SK-N-SH treated with all-trans-retinoic acid at 6 μM for 48 hours (cell line): ENCODE measurements at regions not wholly inside any gene's neighbourhood (a gene's known extent, or its start where the extent isn't known, plus 50 kb on each side); places are given as distances from the start of the nearest gene placed in this dataset.

ENCODE experiments used
- ATAC-seq: fragments of 200-7000 bp; cut with Tn5 transposase; 3 replicates; pipeline ENCODE4 v1.9.1; 2020; ENCODE audit warnings: mild to moderate bottlenecking, moderate library complexity
- ARNTL ChIP-seq: fragments of 450-650 bp; formaldehyde crosslinking; IDR thresholded peaks from 2 replicates; pipeline ENCODE4 v1.5.0; 2020; ENCODE audit warnings: low read depth, mild to moderate bottlenecking, moderate library complexity, borderline replicate concordance
- BACH2 ChIP-seq: fragments of 250-450 bp; sonication (Bioruptor Pico); IDR thresholded peaks from 2 replicates; pipeline ENCODE4 v1.9.0; 2021; ENCODE audit warnings: mild to moderate bottlenecking, borderline replicate concordance
- CSDC2 ChIP-seq: fragments of 250-450 bp; sonication (Bioruptor Pico); IDR thresholded peaks from 2 replicates; pipeline ENCODE4 v1.5.0; 2020; ENCODE audit warnings: mild to moderate bottlenecking, moderate library complexity
- GLIS3 ChIP-seq: fragments of 250-450 bp; sonication (Bioruptor Pico); IDR thresholded peaks from 2 replicates; pipeline ENCODE4 v1.5.0; 2020; ENCODE audit warnings: mild to moderate bottlenecking, moderate library complexity
- OSR1 ChIP-seq: fragments of 250-450 bp; sonication (Bioruptor Pico); IDR thresholded peaks from 2 replicates; pipeline ENCODE4 v1.8.0; 2022; ENCODE audit warnings: moderate library complexity, mild to moderate bottlenecking, inconsistent platforms
- PPARA ChIP-seq: fragments of 250-450 bp; sonication (Bioruptor Pico); IDR thresholded peaks from 2 replicates; pipeline ENCODE4 v1.5.0; 2020; ENCODE audit warnings: mild to moderate bottlenecking, borderline replicate concordance
- RARB ChIP-seq: fragments of 250-450 bp; sonication (Bioruptor Pico); IDR thresholded peaks from 2 replicates; pipeline ENCODE4 v1.8.0; 2021; ENCODE audit warnings: mild to moderate bottlenecking, moderate library complexity
- SNAI2 ChIP-seq: fragments of 250-450 bp; sonication (Bioruptor Pico); IDR thresholded peaks from 2 replicates; pipeline ENCODE4 v1.5.0; 2020; ENCODE audit warnings: mild to moderate bottlenecking, moderate library complexity
- TOX ChIP-seq: fragments of 250-450 bp; sonication (Bioruptor Pico); IDR thresholded peaks from 2 replicates; pipeline ENCODE4 v1.8.0; 2021; ENCODE audit warnings: mild to moderate bottlenecking, moderate library complexity, borderline replicate concordance
- TSHZ2 ChIP-seq: fragments of 250-450 bp; sonication (Bioruptor Pico); IDR thresholded peaks from 2 replicates; pipeline ENCODE4 v1.5.0; 2020; ENCODE audit warnings: mild to moderate bottlenecking, moderate library complexity
- ZC3H10 ChIP-seq: fragments of 250-450 bp; sonication (Bioruptor Pico); IDR thresholded peaks from 2 replicates; pipeline ENCODE4 v1.5.1; 2021; ENCODE audit warnings: mild to moderate bottlenecking, moderate library complexity
- ZFP3 ChIP-seq: fragments of 250-450 bp; sonication (Bioruptor Pico); IDR thresholded peaks from 2 replicates; pipeline ENCODE4 v1.5.0; 2020; ENCODE audit warnings: mild to moderate bottlenecking, moderate library complexity
- ZFP30 ChIP-seq: fragments of 450-650 bp; formaldehyde crosslinking; IDR thresholded peaks from 2 replicates; pipeline ENCODE4 v1.5.0; 2022; ENCODE audit warnings: mild to moderate bottlenecking, moderate library complexity
- ZNF565 ChIP-seq: fragments of 450-650 bp; formaldehyde crosslinking; conservative IDR thresholded peaks from 2 replicates; pipeline ENCODE4 v1.5.0; 2020; ENCODE audit warnings: low read depth, mild to moderate bottlenecking, moderate library complexity
- ZNF70 ChIP-seq: fragments of 450-650 bp; formaldehyde crosslinking; IDR thresholded peaks from 2 replicates; pipeline ENCODE4 v1.5.0; 2020; ENCODE audit warnings: mild to moderate bottlenecking, moderate library complexity
- TF ChIP-seq, protein P1 (sequence below): fragments of 250-450 bp; sonication (Bioruptor Pico); IDR thresholded peaks from 2 replicates; pipeline ENCODE4 v1.8.0; 2020; ENCODE audit warnings: mild to moderate bottlenecking, moderate library complexity, borderline replicate concordance

DNA sequence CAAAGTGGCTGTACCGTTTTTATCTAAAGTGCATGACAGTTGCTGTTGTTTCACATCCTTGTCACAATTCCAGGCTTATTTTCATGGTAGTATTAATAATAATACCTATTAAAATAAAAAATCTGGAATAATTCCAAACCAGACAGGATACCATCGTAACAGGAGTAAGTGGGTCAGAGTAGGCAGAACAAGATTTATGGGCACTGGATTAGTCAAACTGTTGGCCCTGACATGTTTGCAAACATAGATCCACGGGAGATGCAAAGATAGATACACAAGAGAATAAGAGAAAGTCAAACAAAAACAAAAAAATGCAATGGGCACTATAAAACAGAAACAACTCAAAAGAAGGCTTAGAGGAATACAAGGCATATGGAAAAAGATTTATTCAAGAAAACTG, 449.5 kb upstream of the HS3ST1 start:
- no peak for TF ChIP-seq OSR1 (CRISPR knock-in tag)
- TF ChIP-seq ZC3H10: no peak
- no peak for TF ChIP-seq TSHZ2 (CRISPR knock-in tag)
- no peak for TF ChIP-seq TOX (CRISPR knock-in tag)
- no peak for TF ChIP-seq RARB (CRISPR knock-in tag)
- no peak for TF ChIP-seq CSDC2 (CRISPR knock-in tag)
- TF ChIP-seq PPARA (CRISPR knock-in tag): no peak
- TF ChIP-seq, protein P1, sequence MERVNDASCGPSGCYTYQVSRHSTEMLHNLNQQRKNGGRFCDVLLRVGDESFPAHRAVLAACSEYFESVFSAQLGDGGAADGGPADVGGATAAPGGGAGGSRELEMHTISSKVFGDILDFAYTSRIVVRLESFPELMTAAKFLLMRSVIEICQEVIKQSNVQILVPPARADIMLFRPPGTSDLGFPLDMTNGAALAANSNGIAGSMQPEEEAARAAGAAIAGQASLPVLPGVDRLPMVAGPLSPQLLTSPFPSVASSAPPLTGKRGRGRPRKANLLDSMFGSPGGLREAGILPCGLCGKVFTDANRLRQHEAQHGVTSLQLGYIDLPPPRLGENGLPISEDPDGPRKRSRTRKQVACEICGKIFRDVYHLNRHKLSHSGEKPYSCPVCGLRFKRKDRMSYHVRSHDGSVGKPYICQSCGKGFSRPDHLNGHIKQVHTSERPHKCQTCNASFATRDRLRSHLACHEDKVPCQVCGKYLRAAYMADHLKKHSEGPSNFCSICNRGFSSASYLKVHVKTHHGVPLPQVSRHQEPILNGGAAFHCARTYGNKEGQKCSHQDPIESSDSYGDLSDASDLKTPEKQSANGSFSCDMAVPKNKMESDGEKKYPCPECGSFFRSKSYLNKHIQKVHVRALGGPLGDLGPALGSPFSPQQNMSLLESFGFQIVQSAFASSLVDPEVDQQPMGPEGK (CRISPR knock-in tag): no peak
- ATAC-seq: no peak

DNA sequence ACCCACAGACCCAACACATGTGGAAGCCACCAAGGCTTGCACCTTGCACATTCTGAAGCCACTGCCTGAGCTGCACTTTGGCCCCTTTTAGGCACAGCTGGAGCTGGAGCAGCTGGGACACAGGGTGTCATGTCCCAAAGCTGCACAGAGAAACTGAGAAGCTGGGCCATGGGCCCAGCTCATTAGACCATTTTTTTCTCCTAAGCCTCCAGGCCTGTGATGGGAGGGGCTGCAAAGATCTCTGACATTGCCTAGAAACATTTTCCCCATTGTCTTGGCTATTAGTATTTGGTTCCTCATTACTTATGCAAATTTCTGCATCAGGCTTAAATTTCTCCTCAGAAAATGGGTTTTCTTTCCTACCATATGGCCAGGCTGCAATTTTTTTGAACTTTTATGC, 447.4 kb upstream of the HS3ST1 start:
- TF ChIP-seq ZNF565 (CRISPR knock-in tag): no peak
- no peak for TF ChIP-seq OSR1 (CRISPR knock-in tag)
- ATAC-seq: no peak

DNA sequence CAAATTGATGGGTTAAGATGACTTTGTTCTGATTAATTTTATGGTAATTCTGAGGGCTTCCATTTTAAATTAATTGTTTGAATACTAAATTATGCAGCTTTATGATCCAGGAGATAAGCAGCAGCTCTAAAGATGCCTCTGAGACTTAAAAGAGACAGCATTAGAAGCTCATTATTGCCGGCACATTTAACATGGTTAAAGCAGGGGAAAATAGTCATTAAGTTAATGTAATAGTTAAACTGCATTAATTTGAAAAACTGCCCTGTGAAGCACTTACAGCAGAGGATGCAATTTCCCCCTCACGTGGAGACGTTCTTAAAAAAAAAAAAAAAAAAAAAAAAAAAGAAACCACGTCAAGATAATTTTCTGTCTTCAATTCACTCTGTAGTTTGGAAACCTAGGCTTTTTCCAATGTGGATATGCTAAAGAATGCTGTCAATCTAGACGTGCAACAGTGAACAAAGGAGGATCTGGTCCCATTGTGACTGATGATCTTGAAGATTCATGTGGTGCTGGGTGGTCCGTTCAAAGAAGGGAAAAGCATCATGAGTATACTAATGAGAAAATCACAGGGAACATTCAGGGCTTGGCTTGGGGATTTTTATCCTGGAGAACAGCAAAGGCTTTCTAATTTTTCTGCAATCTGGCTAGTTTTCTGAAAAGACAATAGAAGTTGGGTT, 440.6 kb upstream of the HS3ST1 start:
- ATAC-seq: no peak
- TF ChIP-seq, protein P1 (CRISPR knock-in tag): no peak
- TF ChIP-seq PPARA (CRISPR knock-in tag): no peak
- TF ChIP-seq SNAI2 (CRISPR knock-in tag): no peak
- TF ChIP-seq ZC3H10: no peak
- TF ChIP-seq, all 23 proteins: peak for 0

DNA sequence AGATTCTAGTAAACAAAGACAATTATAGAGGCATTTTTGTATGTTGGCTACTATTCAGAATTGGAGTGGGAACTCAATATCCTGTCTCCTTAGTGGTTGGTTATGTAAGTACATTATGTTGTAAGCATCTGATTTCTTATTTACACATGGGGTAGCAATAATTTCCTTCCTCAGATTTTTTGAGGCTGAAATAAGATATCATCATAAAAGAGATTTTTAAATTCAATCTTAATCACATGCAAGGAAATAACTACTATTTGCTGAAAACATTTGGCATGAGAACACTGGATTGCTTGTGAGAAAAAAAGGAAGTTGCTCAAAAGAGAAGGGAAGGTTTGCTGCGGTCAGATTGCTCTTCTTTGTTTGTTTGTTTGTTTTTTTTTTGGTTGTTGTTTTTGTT, 437.7 kb upstream of the HS3ST1 start:
- TF ChIP-seq ZFP30 (CRISPR knock-in tag): no peak
- TF ChIP-seq TSHZ2 (CRISPR knock-in tag): no peak
- no peak for TF ChIP-seq BACH2 (CRISPR knock-in tag)
- TF ChIP-seq OSR1 (CRISPR knock-in tag): no peak
- TF ChIP-seq ZNF70: no peak
- TF ChIP-seq, protein P1 (CRISPR knock-in tag): no peak
- TF ChIP-seq ZFP3 (CRISPR knock-in tag): no peak
- TF ChIP-seq ARNTL (CRISPR knock-in tag): no peak
- no peak for TF ChIP-seq SNAI2 (CRISPR knock-in tag)
- TF ChIP-seq GLIS3 (CRISPR knock-in tag): no peak
- ATAC-seq: no peak
